GM19372 (cell line): ENCODE measurements at regions not wholly inside any gene's neighbourhood (a gene's known extent, or its start where the extent isn't known, plus 50 kb on each side); places are given as distances from the start of the nearest gene placed in this dataset.

ENCODE experiments used
- ATAC-seq: cut with Tn5 transposase; IDR thresholded peaks from one replicate; pipeline ENCODE4 v1.9.1; 2021; ENCODE audit warnings: mild to moderate bottlenecking, low read depth, moderate library complexity; ENCODE audit not compliant: unreplicated experiment

DNA sequence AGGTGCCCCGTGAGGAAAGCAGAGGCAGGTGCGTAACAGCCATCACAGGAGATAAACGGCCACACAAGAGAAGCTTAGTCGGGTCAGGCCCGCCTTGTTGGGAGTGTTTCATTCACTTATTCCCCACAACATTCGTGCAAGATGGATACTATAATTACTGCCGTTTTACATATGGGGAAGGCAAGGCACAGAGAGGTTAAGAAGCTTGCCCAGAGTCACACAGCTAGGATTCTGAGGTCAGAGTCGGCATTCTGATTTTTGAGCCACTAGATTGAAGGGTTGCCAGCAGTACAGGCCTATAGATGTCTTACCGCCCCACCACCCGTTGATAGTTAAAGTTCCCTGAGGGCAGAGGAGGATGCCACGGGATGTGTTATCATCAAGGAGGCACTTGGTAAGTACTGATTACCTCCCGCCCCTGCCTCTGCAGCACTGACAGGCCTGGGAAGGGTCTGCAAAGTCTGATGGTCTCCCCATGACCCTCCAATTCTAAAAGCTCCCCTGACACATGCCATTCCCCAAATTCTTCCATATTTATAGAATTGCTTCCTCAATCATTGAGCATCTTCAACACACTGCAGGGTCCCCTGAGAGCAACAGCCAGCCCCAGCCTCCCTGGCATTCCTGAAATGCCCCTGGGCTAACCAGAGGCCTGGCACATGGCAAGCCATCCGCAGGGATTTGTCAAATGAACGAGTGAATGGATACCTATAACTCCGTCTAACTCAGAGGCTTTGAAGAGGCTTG is 74.7 kb upstream of the CLDN14 start:
- no peak for ATAC-seq

GRCh38 chr21:36555199-36555800 is 75.4 kb upstream of the CLDN14 start:
- no peak for ATAC-seq

- ATAC-seq: no peak
Observed at GRCh38 chr21:36557316-36557715, 77.4 kb upstream of the CLDN14 start.

DNA sequence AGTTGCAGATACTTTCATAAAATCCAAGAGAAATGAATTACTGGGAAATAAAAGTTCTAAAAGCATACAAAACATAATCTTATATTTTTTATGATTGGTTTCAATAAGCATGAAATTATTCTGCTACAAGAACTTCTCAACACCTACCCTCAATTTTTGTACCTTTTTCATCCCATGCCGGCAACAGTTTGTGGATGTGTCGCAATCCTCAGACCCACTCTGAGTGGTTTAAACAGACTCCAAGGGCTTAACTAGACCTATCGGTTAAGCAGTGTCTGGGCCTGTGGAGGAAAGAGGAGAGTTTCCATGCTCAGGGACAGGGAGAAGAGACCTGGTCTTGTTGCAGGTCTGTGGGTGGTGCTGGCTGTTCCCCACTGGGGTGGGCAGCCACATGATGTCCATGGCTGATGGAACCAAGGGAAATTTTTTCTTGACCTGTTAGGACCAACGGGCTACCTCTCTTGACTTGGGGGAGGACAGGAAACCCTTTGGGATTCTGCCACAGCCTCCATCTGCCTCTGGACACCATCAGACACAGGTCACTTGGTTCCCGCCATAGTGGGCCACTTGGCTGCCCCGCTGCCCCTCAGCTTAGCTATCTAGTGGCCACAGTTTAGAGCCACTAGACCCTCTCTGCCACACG is 81.1 kb upstream of the CLDN14 start:
- ATAC-seq: no peak

- ATAC-seq: no peak
Observed at GRCh38 chr21:36563341-36563926, 83.5 kb upstream of the CLDN14 start.

- ATAC-seq: no peak
Observed at GRCh38 chr21:36564647-36565046, 84.7 kb upstream of the CLDN14 start.

- no peak for ATAC-seq
Observed at GRCh38 chr21:36565540-36565939, 85.6 kb upstream of the CLDN14 start.

GRCh38 chr21:36566644-36567043 is 86.7 kb upstream of the CLDN14 start:
- no peak for ATAC-seq

DNA sequence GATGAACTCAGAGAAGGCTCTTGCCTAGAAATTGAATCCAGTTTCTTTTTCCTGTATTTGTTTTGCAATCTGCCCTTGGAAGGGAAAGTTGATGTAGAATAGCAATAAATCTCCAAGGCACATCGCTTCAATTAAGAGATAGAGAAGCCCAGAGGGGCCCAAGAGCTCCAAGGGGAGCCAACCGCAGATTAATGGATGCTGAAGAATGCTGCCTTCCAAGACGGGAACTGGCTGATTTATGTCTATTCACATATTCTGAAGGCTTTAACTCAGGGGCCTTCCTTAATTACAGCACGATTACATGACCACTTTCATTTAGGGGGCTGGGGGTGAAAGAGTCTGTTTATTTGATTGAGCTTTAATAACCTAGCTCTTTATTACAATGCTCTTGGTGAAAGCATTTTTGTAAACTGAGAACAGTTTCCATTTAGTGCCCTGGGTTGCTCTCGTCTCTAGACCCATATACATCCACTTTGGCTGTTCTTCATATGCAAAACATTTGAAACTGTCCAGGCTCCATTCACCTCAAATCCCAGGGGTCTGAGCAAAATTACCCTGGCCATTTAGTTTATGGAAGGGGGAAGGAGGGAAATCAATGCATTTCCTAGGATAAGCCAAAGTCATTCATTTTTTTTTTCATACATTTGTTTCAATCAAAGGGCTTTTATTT is 87.4 kb upstream of the CLDN14 start:
- no peak for ATAC-seq

- ATAC-seq: no peak
Observed at GRCh38 chr21:36569511-36569910, 89.6 kb upstream of the CLDN14 start.

- no peak for ATAC-seq
Observed at GRCh38 chr21:36571556-36571955, 91.6 kb upstream of the CLDN14 start.

- no peak for ATAC-seq
Observed at GRCh38 chr21:36572039-36572438, 92.1 kb upstream of the CLDN14 start.

- no peak for ATAC-seq
Observed at GRCh38 chr21:36575306-36575705, 95.4 kb upstream of the CLDN14 start.

DNA sequence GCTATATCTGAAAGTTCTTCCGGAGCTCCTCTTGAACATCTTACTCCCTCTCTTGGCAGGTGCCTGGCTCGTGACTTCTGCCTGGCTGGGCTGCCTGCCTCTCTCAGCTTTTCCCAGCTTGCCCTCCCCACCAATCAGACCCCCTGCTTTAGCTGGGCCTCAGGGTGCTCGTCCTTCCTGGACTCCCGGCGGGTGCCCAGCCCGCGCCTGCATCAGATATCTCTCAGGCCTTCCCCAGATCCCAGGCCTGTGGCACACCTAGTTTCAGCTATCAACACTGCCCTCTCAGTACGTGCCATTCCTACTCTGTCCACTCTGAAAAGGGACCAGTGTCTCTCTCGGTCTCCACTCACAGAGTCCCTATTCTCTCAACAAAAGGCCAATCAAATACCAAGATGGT is 96.5 kb upstream of the CLDN14 start:
- no peak for ATAC-seq

GRCh38 chr21:36579898-36580297 is 100.0 kb upstream of the CLDN14 start:
- no peak for ATAC-seq

DNA sequence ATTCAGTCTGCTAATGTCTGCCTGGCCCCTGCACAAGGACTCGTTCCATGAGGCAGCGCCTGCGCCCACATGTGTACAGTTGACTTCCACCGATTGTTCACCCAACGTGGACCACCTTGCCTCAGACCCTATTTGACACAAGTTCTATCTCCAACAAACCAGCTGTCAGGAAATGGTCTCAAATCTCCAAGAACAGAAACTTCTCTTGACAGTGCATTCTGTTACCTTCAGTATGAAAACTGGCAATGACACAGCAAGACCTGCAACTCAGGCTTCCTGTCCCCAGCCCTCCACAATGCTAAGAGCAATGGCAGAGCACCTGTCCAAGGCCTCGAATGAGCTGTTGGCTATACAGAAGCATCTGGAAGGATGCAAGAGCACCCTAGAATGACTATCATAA is 102.3 kb upstream of the CLDN14 start:
- ATAC-seq: no peak

- no peak for ATAC-seq
Observed at GRCh38 chr21:36583591-36583990, 103.7 kb upstream of the CLDN14 start.

DNA sequence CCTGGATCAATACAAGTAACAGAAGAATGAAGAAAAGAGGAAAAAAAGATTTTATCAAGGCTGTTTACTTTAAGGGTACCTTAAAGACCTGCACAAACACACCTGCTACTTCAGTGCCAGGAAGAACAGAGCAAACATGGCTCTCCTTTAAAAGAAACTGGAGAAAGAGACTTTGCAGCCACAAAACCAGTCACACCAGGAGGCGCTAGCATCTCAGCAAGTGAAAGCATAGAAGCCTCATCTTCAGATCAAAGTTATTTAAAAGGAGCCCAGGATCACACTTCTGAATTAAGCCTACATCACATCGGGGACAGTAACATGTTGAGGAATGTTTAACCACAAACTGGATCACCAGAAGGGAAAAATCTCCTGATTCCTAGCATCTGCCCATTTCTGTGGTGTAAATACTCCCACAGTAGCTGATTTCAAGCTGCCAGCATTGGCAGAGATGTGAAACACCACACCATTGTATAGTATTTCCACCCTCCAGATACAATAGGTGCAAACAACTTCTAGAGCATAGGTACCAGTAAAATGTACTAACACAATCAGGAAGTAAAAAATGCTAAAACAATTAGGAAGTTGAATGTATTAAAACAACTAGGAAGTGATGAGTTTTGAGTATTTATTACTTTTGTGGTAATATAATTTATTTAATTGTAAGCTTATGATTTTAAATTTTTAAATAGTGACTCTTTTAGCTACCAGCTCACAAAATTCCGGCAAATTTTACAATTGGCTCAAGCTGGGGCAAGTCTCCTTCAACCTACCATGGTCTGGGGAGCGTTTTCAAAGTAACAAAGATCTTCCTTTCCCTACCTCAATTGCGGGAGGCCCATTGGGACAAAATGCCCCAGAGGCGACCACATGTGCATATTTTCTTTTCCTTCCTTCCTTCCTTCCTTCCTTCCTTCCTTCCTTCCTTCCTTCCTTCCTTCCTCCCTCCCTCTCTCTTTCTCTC is 105.3 kb upstream of the CLDN14 start:
- no peak for ATAC-seq

- ATAC-seq: no peak
Observed at GRCh38 chr21:36587388-36587787, 107.5 kb upstream of the CLDN14 start.
